ENCODE measurements at regions not wholly inside any gene's neighbourhood (a gene's known extent, or its start where the extent isn't known, plus 50 kb on each side); places are given as distances from the start of the nearest gene placed in this dataset.
A peak's percentile ranks its signal among the peaks of the same experiment; 100 is the strongest.

GRCh38 chr2:121074293-121074932, 210.6 kb downstream of the TFCP2L1 start:
- DNase-seq (ENCODE audit: low spot score): no peak

DNA sequence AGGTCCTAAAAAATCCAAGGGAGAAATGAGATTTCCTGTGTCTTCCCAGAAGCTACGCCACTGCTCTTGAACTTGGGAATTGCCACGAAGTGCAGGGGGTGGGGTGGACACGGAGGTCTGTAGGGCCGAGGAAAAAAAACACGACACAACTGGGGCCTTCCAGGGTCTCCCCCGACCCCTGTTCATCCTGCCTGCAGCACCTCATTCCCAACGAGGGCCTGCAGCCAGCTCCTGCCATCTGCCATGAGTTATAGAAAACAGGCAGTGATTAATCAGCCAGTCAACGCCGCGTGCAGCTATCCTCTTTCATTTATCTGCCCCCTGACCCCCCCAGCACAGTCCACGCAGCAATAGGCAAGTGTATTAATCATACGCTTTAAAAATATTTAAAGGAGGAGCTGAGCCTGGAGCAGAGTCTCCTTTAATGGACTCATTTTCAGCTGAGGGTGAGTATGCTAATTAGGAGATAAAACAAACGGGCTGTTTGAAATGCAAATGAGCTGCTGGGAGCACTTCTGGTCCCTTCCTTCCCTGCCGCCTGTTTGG, 209.9 kb downstream of the TFCP2L1 start:
- no peak for DNase-seq (ENCODE audit: low spot score)

- no peak for DNase-seq (ENCODE audit: low spot score)
These were observed 209.1 kb downstream of the TFCP2L1 start for GRCh38 chr2:121075641-121076497.

- no peak for DNase-seq (ENCODE audit: low spot score)
These were observed 208.5 kb downstream of the TFCP2L1 start for GRCh38 chr2:121076498-121076820.

- peak; percentile 57 for DNase-seq (ENCODE audit: low spot score)
These were observed 208.0 kb downstream of the TFCP2L1 start for GRCh38 chr2:121076885-121077549.

GRCh38 chr2:121078899-121079298, 206.1 kb downstream of the TFCP2L1 start:
- no peak for DNase-seq (ENCODE audit: low spot score)

GRCh38 chr2:121080013-121080772, 204.8 kb downstream of the TFCP2L1 start:
- DNase-seq (ENCODE audit: low spot score): peak; percentile 55

GRCh38 chr2:121081701-121082100, 203.3 kb downstream of the TFCP2L1 start:
- no peak for DNase-seq (ENCODE audit: low spot score)

DNA sequence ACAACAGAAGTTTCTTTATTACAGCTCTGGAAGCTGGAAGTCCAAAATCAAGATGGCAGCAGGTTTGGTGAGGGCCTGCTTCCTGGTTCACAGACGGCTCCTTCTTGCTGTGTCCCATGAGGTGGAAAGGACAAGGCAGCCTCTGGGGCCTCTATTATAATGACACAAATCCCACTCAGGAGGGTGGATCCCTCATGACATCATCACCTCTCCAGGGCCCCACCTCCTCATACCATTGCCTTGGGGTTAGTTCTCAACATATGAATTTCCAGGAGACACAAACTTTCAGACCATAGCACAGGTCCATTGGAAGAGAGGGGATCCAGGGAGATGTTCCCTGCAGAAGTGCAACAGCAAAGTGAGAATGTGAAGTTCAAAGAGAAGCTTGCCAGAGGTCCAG, 202.8 kb downstream of the TFCP2L1 start:
- DNase-seq (ENCODE audit: low spot score): no peak

DNA sequence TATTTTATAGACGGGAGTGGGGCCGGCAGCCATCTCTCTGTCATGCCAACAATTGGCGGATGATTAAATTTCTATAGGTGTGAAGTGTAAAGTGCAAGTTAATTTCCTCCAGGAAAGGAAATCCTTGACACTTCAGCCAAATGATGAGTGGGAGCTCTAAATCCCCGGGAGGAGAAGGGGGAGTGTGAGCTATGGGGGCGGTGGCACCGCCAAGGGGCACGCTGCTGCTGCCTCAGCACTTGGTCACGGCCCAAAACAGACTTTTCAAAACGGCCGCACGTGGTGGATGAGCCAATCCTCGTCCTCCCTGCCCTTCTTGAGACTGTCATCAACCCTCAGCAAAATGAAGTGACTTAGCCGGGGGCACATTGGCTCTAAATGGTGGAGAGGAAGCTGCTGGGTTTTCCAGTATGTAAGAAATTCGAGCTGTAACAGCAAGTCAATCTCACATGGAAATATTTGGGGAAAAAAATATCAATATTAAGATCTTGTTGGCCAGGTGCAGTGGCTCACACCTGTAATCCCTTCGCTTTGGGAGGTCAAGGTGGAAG, 200.8 kb downstream of the TFCP2L1 start:
- DNase-seq (ENCODE audit: low spot score): no peak

- DNase-seq (ENCODE audit: low spot score): no peak
These were observed 199.2 kb downstream of the TFCP2L1 start for GRCh38 chr2:121085801-121086200.

GRCh38 chr2:121086450-121086849, 198.6 kb downstream of the TFCP2L1 start:
- no peak for DNase-seq (ENCODE audit: low spot score)

DNA sequence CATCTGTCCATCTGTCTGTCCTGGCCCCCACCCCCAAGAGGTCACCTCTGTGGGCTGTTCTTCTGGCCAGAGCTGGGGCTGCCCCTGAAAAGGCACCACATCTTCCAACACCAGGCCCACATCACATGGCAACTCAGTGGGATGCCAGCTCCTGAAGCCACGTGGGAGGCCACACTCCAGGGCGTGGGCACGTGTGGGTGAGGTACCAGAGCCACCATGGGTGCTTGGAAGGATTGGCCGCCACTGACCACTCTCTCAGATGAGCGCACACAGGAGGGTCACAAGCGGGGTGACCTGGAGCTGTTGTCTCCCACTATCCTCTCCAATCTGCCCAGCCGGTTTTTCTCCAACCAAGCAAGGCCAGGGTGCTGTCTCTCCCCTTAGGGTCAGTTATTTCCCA, 197.9 kb downstream of the TFCP2L1 start:
- DNase-seq (ENCODE audit: low spot score): no peak

DNA sequence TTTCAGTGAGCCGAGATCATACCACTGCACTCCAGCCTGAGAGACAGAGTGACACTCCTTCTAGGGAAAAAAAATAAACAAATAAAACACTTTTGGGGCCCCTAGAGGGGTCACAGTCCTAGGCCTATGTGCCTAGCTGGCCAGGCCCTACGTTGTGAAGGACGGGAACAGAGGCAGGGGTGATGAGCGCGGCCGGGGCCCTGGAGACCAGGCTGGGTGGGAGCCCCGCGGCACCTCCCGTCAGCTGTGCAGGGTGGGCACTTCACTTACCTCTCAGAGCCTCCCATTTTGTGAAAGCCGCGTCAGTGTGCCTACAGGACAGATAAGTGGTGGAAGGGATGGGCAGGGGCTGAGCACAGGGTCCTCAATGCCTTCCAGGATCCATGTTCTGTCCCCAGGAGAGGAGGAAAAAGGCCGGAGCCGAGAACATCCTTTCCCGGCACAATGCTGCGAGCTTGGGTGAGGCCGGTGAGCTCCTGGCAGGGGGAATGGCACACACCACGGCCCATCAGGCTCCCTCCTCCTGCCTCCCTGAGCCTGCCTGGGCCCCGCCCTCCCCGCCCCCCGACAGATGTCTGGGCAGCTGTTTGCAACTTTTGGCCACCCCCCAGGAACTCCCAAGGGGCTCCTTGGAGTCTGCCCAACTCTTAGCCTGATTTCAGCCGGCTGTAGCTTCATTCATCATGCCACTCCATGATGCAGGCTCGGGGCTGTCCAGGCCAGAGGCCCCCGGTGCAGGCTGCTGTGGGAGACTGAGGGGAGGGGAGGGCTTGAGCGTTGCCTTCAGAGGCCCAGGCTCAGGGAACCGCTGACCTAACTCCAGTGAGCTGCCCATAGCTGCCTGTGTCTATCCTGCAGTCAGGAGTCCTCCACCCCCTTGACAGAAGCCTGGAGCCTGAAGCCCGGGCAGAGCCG, 196.5 kb downstream of the TFCP2L1 start:
- no peak for DNase-seq (ENCODE audit: low spot score)

GRCh38 chr2:121089166-121089510, 195.9 kb downstream of the TFCP2L1 start:
- DNase-seq (ENCODE audit: low spot score): no peak

DNA sequence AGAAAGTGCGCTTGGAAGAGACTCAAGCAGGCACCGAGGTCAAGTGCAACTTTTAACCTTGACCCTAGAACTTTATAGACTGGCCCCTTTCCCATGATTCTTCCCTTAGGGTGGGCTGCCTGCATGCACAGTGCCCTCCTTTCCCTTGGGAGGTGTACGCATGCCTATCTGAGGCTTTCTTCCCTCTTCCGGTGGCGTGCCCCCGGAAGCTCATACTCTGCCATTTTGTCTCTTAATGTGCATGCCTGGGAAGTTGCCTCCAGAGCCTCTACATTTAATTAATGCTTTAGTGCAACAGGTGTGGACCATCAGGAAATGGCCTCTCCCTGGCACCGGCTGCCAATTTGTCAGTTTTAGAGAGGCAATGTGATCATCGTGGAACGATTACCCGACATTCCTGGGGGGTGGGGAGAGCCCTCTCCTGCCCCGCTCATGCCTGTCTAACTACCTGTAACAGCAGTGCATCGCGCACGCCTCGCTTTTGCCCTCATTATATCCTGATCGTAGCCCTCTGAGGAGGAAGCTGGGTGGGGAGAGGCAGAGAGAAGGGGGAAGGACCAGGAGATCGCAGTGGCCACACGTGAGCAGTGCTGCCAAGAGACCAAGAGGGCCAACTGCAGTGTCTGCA, 194.8 kb downstream of the TFCP2L1 start:
- no peak for DNase-seq (ENCODE audit: low spot score)

GRCh38 chr2:121092095-121092494, 192.9 kb downstream of the TFCP2L1 start:
- DNase-seq (ENCODE audit: low spot score): peak; percentile 32

GRCh38 chr2:121093692-121094091, 191.3 kb downstream of the TFCP2L1 start:
- DNase-seq (ENCODE audit: low spot score): no peak

DNA sequence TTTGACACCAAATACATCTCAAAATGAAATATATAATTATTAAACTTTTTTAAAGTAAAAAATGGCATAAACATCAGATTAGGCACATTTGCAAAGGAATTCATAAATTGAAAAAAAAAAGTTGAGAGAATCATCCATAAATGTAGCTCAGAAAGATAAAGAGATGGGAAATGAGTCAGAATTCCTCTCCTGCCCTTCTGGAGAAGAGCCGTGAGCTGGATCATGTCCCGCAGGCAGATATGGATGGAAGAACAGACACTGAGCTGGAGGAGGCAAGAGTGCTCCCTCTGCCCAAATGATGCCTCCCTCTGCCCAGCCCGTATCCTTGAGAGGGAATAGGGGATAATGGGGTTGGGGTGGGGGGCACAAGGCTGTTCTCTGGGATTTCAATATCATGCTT, 190.9 kb downstream of the TFCP2L1 start:
- DNase-seq (ENCODE audit: low spot score): no peak

GRCh38 chr2:121094845-121095244, 190.2 kb downstream of the TFCP2L1 start:
- DNase-seq (ENCODE audit: low spot score): no peak

Data from mucosa of gallbladder (tissue), 1 donor.